Gastroesophageal sphincter (tissue), 3 donors: ENCODE measurements at regions not wholly inside any gene's neighbourhood (a gene's known extent, or its start where the extent isn't known, plus 50 kb on each side); places are given as distances from the start of the nearest gene placed in this dataset.

Experiments
- CTCF ChIP-seq, 4 experiments: fragments of 200-600 bp in 2 of 4; fragments of 450-650 bp in 2 of 4; sonication (generic) in 1 of 4; IDR thresholded peaks; one replicate each; pipeline ENCODE4 v1.5.1; 2017 to 2019; ENCODE audit warnings: antibody characterized with exemption in 4 of 4, mild to moderate bottlenecking in 2 of 4, moderate library complexity in 2 of 4
- POLR2A ChIP-seq, 2 donors: fragments of 450-650 bp; IDR thresholded peaks; one replicate each; pipeline ENCODE4 v1.6.1; 2017; ENCODE audit warnings: antibody characterized with exemption in 2 of 2, mild to moderate bottlenecking in 2 of 2, moderate library complexity in 1 of 2
- POLR2AphosphoS5 ChIP-seq: sonication (generic); formaldehyde crosslinking; IDR thresholded peaks from one replicate; pipeline ENCODE4 v1.6.1; 2017; ENCODE audit warnings: antibody characterized with exemption

- TF ChIP-seq POLR2A (IDR thresholded peaks at IDR 0.05) (no peak), CTCF (IDR thresholded peaks at IDR 0.05) (no peak), POLR2AphosphoS5 (no peak)
Observed at GRCh38 chr4:14772388-14772787, 229.9 kb upstream of the CPEB2 start.
